DOHH2 (cell line): ENCODE measurements at regions not wholly inside any gene's neighbourhood (a gene's known extent, or its start where the extent isn't known, plus 50 kb on each side); places are given as distances from the start of the nearest gene placed in this dataset.

Experiments used
- H3F3A ChIP-seq: fragments of 200-600 bp; sonication (generic), shearing (Covaris generic); 2 replicates; pipeline ENCODE4 v1.6.0; 2016; ENCODE audit warnings: antibody characterized with exemption, mild to moderate bottlenecking; ENCODE audit not compliant: control insufficient read depth, insufficient read depth
- H3K27ac ChIP-seq: fragments of 200-600 bp; sonication (generic); 2 replicates; pipeline ENCODE4 v1.5.1; 2014; ENCODE audit warnings: low read depth, mild to moderate bottlenecking, low read length, moderate library complexity
- H3K27me3 ChIP-seq: fragments of 200-600 bp; sonication (generic); 2 replicates; pipeline ENCODE4 v1.6.1; 2014; ENCODE audit warnings: mild to moderate bottlenecking, low read length, mixed read lengths; ENCODE audit not compliant: control insufficient read depth
- H3K36me3 ChIP-seq: fragments of 200-600 bp; sonication (generic); 2 replicates; pipeline ENCODE4 v1.6.1; 2014; ENCODE audit warnings: mild to moderate bottlenecking, low read length, moderate library complexity, mixed read lengths; ENCODE audit not compliant: control insufficient read depth
- H3K4me1 ChIP-seq: fragments of 200-600 bp; sonication (generic); 2 replicates; pipeline ENCODE4 v1.6.1; 2014; ENCODE audit warnings: mild to moderate bottlenecking, low read length, mixed read lengths; ENCODE audit not compliant: control insufficient read depth
- H3K4me2 ChIP-seq: fragments of 200-600 bp; sonication (generic); 2 replicates; pipeline ENCODE4 v1.6.0; 2014; ENCODE audit warnings: mild to moderate bottlenecking, low read length, moderate library complexity
- H3K4me3 ChIP-seq: fragments of 200-600 bp; sonication (generic); 2 replicates; pipeline ENCODE4 v1.5.1; 2014; ENCODE audit warnings: mild to moderate bottlenecking, low read length, mixed read lengths
- H3K79me2 ChIP-seq: fragments of 200-600 bp; sonication (generic); 2 replicates; pipeline ENCODE4 v1.6.1; 2014; ENCODE audit warnings: mild to moderate bottlenecking, low read length, mixed read lengths; ENCODE audit not compliant: control insufficient read depth
- H3K9me2 ChIP-seq: fragments of 200-600 bp; sonication (generic); replicated peaks from 2 replicates; pipeline ENCODE4 v1.6.1; 2014; ENCODE audit warnings: mild to moderate bottlenecking, low read length, mixed read lengths; ENCODE audit not compliant: control insufficient read depth
- H3K9me3 ChIP-seq: fragments of 200-600 bp; sonication (generic); 2 replicates; pipeline ENCODE4 v1.6.1; 2014; ENCODE audit warnings: antibody characterized with exemption, low read length, mixed read lengths; ENCODE audit not compliant: control insufficient read depth, insufficient read depth
- H4K20me1 ChIP-seq: fragments of 200-600 bp; sonication (generic); 2 replicates; pipeline ENCODE4 v1.6.0; 2014; ENCODE audit warnings: low read depth, mild to moderate bottlenecking, antibody characterized with exemption, low read length, moderate library complexity; ENCODE audit not compliant: control insufficient read depth, insufficient read depth
- EZH2phosphoT487 ChIP-seq: fragments of 200-600 bp; sonication (generic); IDR thresholded peaks from 2 replicates; pipeline ENCODE4 v1.6.1; 2017; ENCODE audit warnings: borderline replicate concordance, mild to moderate bottlenecking, antibody characterized with exemption, low read length, moderate library complexity, mixed read lengths
- TF ChIP-seq, protein P1 (sequence below): fragments of 200-600 bp; sonication (generic); IDR thresholded peaks from one replicate; pipeline ENCODE4 v1.5.1; 2014; ENCODE audit warnings: antibody characterized with exemption, mild to moderate bottlenecking, low read depth, low read length; ENCODE audit not compliant: poor library complexity, severe bottlenecking

DNA sequence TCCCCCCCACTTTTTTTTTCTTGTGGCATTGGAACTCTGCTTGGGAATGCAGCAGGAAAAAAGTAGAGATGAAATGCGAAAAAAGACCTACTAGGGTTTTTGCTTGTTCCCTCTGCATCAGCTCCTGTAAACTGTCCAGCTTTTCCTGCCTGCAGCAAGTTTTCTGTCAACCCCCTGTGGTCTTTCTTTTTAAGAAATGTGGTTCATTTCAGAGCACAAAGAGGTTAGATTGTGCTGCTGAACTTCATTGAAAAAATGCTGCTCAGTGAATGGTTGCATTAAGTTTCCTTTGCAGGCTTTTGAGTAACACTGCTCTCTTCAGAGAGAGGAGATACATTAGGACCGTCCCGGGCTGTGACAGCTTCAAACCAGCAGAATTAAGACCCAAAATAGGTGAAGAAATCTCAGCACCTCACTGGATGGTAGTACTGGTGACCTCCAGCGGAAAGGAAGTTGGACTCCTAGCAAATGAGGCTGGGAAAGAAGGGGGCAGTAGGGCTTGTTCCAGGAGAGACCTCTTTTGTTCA is 80.7 kb downstream of the NDUFS5 start:
- Histone ChIP-seq H3F3A (peaks cover 17% of the 10 kb centered on the region), H3K27me3 (peaks cover 66% of the 10 kb centered on the region), H3K9me2 (no peaks in the 10 kb centered on the region), H3K36me3 (no peaks in the 10 kb centered on the region), H3K4me3 (no peak overlapping the region), H3K9me3 (no peaks in the 10 kb centered on the region), H3K27ac (no peak overlapping the region), H3K4me1 (peaks cover 33% of the 10 kb centered on the region), H3K79me2 (no peaks in the 10 kb centered on the region), H3K4me2 (no peak overlapping the region), H4K20me1 (peaks cover 6% of the 10 kb centered on the region; the same call in 1 of the 2 replicates)
- TF ChIP-seq, protein P1, sequence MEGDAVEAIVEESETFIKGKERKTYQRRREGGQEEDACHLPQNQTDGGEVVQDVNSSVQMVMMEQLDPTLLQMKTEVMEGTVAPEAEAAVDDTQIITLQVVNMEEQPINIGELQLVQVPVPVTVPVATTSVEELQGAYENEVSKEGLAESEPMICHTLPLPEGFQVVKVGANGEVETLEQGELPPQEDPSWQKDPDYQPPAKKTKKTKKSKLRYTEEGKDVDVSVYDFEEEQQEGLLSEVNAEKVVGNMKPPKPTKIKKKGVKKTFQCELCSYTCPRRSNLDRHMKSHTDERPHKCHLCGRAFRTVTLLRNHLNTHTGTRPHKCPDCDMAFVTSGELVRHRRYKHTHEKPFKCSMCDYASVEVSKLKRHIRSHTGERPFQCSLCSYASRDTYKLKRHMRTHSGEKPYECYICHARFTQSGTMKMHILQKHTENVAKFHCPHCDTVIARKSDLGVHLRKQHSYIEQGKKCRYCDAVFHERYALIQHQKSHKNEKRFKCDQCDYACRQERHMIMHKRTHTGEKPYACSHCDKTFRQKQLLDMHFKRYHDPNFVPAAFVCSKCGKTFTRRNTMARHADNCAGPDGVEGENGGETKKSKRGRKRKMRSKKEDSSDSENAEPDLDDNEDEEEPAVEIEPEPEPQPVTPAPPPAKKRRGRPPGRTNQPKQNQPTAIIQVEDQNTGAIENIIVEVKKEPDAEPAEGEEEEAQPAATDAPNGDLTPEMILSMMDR, result no peak
- no peak for TF ChIP-seq EZH2phosphoT487

DNA sequence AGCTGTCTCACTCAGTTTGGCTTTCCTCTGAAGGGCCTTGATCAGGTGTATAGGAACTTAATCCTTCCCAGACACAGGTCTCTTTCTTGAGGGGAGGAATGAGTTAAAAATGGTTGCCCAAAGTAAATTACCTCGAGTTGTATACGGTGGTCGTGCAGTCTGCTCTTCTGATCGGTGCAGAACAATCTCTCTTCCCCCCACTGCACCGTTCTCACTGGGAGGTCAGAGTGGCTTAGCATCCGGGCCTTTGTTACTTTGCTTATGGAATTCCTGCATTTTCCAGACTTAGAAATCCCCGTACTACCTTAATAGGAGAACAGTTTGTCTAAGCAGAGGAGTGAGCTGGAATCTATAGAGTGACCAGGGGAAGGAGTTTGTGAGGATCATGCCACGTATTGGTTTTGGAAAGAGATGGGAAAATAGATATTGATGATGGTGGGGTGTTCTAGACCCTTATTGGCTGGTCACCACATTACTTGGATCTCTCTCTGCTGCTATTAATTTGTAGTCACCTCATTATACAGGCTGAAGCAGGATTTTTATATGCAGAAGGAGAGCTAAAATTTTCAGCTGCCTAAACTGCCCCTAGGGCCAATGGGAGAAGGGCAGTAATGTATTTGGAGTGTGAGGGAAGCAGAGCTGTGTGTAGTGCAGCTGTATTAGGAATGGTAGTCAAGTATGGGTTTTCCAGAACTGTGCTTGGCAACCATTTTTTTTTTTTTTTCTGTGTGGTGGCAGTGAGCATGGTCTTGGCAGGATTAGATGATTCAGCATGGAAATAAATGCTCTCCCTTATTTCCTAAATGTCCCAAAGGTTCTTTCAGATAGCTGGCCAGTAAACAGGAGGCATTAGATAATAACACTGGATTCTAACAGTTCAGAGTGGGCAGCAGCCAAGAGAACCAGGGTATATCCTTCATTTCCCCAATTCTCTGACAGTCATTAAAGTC is 81.5 kb downstream of the NDUFS5 start:
- H3K4me3 ChIP-seq, result no peak overlapping the region
- H4K20me1 ChIP-seq, result 0 out of 2 replicates have a peak, but pooled peaks cover 3% of the 10 kb centered on the region
- TF ChIP-seq, protein P1, result no peak
- TF ChIP-seq EZH2phosphoT487, result no peak
- no peaks in the 10 kb centered on the region for H3K9me3 ChIP-seq
- no peaks in the 10 kb centered on the region for H3K9me2 ChIP-seq
- peaks cover 69% of the 10 kb centered on the region for H3K27me3 ChIP-seq
- no peaks in the 10 kb centered on the region for H3K79me2 ChIP-seq
- no peaks in the 10 kb centered on the region for H3K36me3 ChIP-seq
- no peak overlapping the region for H3K27ac ChIP-seq
- peaks cover 25% of the 10 kb centered on the region for H3K4me1 ChIP-seq
- H3K4me2 ChIP-seq, result no peak overlapping the region
- peaks cover 10% of the 10 kb centered on the region for H3F3A ChIP-seq

DNA sequence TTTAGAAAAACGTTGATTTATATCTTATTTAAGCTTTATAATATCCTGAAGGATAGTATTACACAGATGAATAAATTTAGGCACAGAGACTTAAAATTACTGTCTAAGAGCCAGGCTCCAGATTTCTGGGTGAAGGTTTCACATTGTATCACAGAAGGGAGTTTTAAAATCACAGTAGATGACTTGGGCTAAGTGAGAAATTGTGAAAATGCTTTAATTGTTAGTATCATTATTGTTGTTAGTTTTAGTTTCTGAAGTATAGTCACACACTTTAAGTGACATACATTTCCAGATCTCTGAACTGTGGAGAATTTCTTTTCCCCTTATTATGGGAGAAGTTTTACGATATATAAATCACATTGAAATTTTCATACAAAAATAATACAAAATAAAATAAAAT is 83.5 kb downstream of the NDUFS5 start:
- Histone ChIP-seq H3K36me3 (no peaks in the 10 kb centered on the region), H3K27ac (no peak overlapping the region), H3K9me3 (no peaks in the 10 kb centered on the region), H3F3A (no peaks in the 10 kb centered on the region), H3K79me2 (no peaks in the 10 kb centered on the region), H3K9me2 (no peaks in the 10 kb centered on the region), H3K4me2 (no peak overlapping the region), H3K27me3 (peaks cover 67% of the 10 kb centered on the region), H3K4me1 (peaks cover 7% of the 10 kb centered on the region; the same call in 1 of the 2 replicates), H3K4me3 (no peak overlapping the region), H4K20me1 (no peaks in the 10 kb centered on the region)
- TF ChIP-seq EZH2phosphoT487, result no peak
- TF ChIP-seq, protein P1, result no peak
